ENCODE measurements at regions not wholly inside any gene's neighbourhood (a gene's known extent, or its start where the extent isn't known, plus 50 kb on each side); places are given as distances from the start of the nearest gene placed in this dataset.

GRCh38 chr7:68009716-68010115 lies 1013.1 kb downstream of the TYW1 start:
- Mint-ChIP-seq H3K4me1 (no peaks in the 10 kb centered on the region), H3K4me3 (no peak overlapping the region), H3K9me3 (peaks cover 9% of the 10 kb centered on the region), H3K27me3 (peaks cover 3% of the 10 kb centered on the region), H3K36me3 (no peaks in the 10 kb centered on the region), H3K27ac (no peak overlapping the region)

DNA sequence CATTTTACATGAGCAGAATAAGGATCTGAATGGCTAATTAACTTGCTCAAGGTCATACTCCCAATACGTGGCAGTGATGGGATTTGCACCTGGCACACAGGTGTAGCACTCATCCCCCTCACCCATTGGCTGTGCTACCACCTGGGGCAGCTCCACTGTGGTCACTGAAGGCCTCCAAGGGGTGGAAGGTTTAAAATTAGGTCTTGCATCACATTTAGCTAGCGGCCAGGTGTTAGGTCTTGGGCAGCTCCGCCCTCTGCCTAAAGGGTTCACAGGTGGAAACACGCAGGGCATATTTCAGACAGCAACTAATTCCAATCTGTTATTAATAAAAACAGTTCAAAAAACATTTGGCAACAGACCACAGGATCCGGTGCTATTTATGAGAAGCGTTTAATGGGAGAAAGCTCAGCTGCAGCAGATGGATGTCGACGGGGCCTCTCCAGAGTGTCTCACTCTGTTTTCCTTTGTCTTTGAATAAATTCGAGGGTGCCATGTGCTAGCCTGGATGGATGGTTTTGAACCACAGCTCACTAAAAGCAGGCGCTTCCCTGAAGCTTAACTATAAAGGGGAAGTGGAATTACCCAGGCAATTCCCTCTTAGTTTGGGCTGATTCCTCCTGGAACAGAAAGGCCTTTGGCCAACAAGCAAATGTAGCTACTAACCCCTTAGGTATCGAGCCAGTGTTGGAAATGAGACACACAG lies 1017.6 kb downstream of the TYW1 start:
- Mint-ChIP-seq H3K36me3 (no peaks in the 10 kb centered on the region), H3K9me3 (peaks cover 9% of the 10 kb centered on the region), H3K27ac (no peak overlapping the region), H3K27me3 (no peaks in the 10 kb centered on the region), H3K4me3 (no peak overlapping the region), H3K4me1 (no peaks in the 10 kb centered on the region)

- peaks cover 9% of the 10 kb centered on the region for H3K9me3 Mint-ChIP-seq
- H3K27me3 Mint-ChIP-seq: no peaks in the 10 kb centered on the region
- no peaks in the 10 kb centered on the region for H3K36me3 Mint-ChIP-seq
- no peak overlapping the region for H3K27ac Mint-ChIP-seq
- H3K4me1 Mint-ChIP-seq: no peaks in the 10 kb centered on the region
- H3K4me3 Mint-ChIP-seq: no peak overlapping the region
Observed at GRCh38 chr7:68015122-68015977, 1018.7 kb downstream of the TYW1 start.

GRCh38 chr7:68015978-68016532 lies 1019.4 kb downstream of the TYW1 start:
- Mint-ChIP-seq H3K27ac (no peak overlapping the region), H3K4me1 (no peaks in the 10 kb centered on the region), H3K4me3 (no peak overlapping the region), H3K36me3 (no peaks in the 10 kb centered on the region), H3K9me3 (peaks cover 9% of the 10 kb centered on the region), H3K27me3 (no peaks in the 10 kb centered on the region)

DNA sequence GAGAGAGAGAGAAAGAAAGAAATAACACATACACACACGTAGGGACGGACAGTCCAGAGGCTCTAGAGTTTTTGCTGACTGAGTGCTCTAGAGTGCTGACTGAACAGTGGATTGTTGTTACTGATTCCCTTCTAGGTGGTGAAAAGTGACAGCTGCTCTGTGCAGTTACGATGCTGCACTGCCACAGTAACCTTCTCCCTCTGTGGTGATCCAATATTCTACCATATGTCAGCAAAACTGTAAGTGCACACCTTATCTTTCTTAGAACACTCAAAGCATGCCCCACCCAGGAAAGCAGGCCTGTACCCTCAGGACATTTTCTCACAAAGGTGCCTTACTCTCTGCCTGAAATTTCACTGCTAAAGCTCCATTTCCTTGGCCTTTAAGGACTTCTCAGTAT lies 1023.5 kb downstream of the TYW1 start:
- H3K27ac Mint-ChIP-seq: no peak overlapping the region
- H3K4me1 Mint-ChIP-seq: no peaks in the 10 kb centered on the region
- H3K9me3 Mint-ChIP-seq: no peaks in the 10 kb centered on the region
- no peaks in the 10 kb centered on the region for H3K27me3 Mint-ChIP-seq
- H3K36me3 Mint-ChIP-seq: no peaks in the 10 kb centered on the region
- H3K4me3 Mint-ChIP-seq: no peak overlapping the region

DNA sequence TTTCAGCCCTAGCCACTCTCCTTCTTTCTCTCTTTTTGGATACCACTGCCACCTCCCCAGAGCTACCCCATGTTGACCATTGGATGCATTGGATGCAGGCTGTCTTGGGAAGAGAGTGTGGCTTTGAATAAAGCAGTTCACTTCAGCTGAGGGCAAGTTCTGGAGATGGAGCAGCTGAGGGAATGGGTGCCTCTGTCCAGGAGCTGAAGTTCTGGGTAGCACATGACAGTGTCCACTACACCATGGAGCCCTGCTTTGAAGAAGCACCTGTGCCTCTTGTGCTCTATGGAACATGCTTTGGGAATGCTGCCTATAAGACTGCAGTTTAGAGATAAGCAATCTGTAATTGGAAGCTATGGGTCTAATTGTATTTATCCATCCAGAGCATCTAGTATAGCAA lies 1028.7 kb downstream of the TYW1 start:
- Mint-ChIP-seq H3K27ac (no peak overlapping the region), H3K27me3 (no peaks in the 10 kb centered on the region), H3K36me3 (no peaks in the 10 kb centered on the region), H3K4me1 (no peaks in the 10 kb centered on the region), H3K4me3 (no peak overlapping the region), H3K9me3 (no peaks in the 10 kb centered on the region)

DNA sequence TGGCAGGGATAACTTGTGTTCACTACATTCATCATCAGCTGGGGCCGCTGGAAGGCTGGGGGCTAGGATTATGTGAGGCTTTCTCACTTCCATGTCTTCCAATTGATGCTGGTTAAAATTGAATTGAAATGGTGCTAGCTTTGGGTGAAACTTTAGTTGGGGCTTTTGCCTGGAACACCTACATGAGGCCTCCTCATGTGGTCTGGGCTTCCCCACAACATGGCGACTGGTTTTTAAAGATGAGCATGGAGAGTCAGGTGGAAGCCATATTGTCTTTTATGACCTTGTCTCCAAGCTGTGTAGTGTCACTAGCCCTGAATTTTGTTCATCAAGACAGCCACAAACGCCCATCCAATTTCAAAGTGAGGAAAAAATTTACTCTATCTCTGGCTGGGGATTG lies 1033.9 kb downstream of the TYW1 start:
- Mint-ChIP-seq H3K4me1 (no peaks in the 10 kb centered on the region), H3K9me3 (peaks cover 17% of the 10 kb centered on the region), H3K4me3 (no peak overlapping the region), H3K27ac (no peak overlapping the region), H3K27me3 (no peaks in the 10 kb centered on the region), H3K36me3 (no peaks in the 10 kb centered on the region)

GRCh38 chr7:68031180-68031943 lies 1034.7 kb downstream of the TYW1 start:
- no peaks in the 10 kb centered on the region for H3K36me3 Mint-ChIP-seq
- H3K4me1 Mint-ChIP-seq: no peaks in the 10 kb centered on the region
- no peak overlapping the region for H3K4me3 Mint-ChIP-seq
- no peak overlapping the region for H3K27ac Mint-ChIP-seq
- no peaks in the 10 kb centered on the region for H3K27me3 Mint-ChIP-seq
- H3K9me3 Mint-ChIP-seq: peaks cover 17% of the 10 kb centered on the region

- Mint-ChIP-seq H3K27ac (no peak overlapping the region), H3K36me3 (no peaks in the 10 kb centered on the region), H3K9me3 (peaks cover 13% of the 10 kb centered on the region), H3K4me3 (no peak overlapping the region), H3K4me1 (no peaks in the 10 kb centered on the region), H3K27me3 (no peaks in the 10 kb centered on the region)
Observed at GRCh38 chr7:68038621-68039314, 1042.1 kb downstream of the TYW1 start.

GRCh38 chr7:68041554-68041953 lies 1044.9 kb downstream of the TYW1 start:
- peaks cover 15% of the 10 kb centered on the region for H3K9me3 Mint-ChIP-seq
- no peaks in the 10 kb centered on the region for H3K4me1 Mint-ChIP-seq
- H3K36me3 Mint-ChIP-seq: no peaks in the 10 kb centered on the region
- H3K27me3 Mint-ChIP-seq: peaks cover 2% of the 10 kb centered on the region
- no peak overlapping the region for H3K27ac Mint-ChIP-seq
- H3K4me3 Mint-ChIP-seq: no peak overlapping the region

DNA sequence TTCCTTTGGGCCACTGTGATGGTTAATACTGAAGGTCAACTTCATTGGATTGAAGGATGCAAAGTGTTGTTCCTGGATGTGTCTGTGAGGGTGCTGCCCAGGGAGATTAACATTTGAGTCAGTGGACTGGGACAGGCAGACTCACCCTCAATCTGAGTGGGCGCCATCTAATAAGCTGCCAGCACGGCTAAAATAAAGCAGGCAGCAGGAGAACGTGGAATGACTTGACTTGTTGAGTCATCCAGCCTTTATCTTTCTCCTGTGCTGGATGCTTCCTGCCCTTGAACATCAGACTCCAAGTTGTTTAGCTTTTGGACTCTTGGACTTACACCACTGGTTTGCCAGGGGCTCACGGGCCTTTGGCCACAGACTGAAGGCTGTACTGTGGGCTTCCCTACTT lies 1046.9 kb downstream of the TYW1 start:
- H3K27ac Mint-ChIP-seq: no peak overlapping the region

DNA sequence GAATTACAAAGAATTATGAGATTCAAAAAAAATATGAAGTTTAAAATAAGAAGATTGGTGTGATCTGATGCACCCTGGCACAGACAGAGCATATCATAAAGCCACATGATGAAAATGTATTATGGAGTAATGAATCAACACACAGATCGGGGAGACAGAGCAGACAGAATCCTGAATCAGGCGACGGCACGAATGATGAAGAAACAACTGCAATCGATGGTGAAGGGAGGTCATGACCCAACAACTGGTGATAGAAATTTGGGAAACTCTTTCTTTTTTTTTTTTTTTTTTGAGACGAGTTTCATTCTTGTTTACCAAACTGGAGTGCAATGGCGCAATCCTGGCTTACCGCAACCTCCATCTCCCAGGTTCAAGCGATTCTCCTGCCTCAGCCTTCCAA lies 1054.0 kb downstream of the TYW1 start:
- Mint-ChIP-seq H3K4me1 (no peaks in the 10 kb centered on the region), H3K27me3 (no peaks in the 10 kb centered on the region), H3K9me3 (no peaks in the 10 kb centered on the region), H3K4me3 (no peak overlapping the region), H3K36me3 (no peaks in the 10 kb centered on the region), H3K27ac (no peak overlapping the region)

More for the DNA sequence above, 1046.9 kb downstream of the TYW1 start:
- Mint-ChIP-seq H3K4me3 (no peak overlapping the region), H3K4me1 (no peaks in the 10 kb centered on the region), H3K36me3 (no peaks in the 10 kb centered on the region), H3K9me3 (peaks cover 7% of the 10 kb centered on the region), H3K27me3 (peaks cover 2% of the 10 kb centered on the region)

DNA sequence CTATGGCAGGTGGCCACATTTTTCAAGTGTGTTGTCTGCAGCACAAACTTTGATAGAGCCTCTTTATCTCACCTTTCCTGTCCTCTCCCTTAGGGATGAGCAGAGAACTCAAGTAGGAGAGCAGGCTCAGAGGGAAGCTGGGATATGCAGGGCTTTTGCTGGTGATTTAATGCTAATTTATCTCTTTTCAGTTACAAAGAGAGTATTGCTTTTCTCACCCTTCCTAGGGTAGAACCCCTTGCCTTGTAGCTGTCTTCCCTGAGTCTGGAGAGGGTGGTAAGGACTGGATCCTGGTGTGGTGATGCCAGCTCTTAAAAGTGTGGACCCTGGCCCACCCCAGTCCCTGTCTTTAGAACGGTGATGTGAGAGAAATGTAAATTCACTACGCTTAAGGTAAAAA lies 1061.4 kb downstream of the TYW1 start:
- no peaks in the 10 kb centered on the region for H3K36me3 Mint-ChIP-seq
- no peak overlapping the region for H3K27ac Mint-ChIP-seq
- H3K4me3 Mint-ChIP-seq: no peak overlapping the region
- no peaks in the 10 kb centered on the region for H3K9me3 Mint-ChIP-seq
- H3K4me1 Mint-ChIP-seq: no peaks in the 10 kb centered on the region
- peaks cover 2% of the 10 kb centered on the region for H3K27me3 Mint-ChIP-seq

- H3K9me3 Mint-ChIP-seq: peaks cover 10% of the 10 kb centered on the region
- H3K36me3 Mint-ChIP-seq: no peaks in the 10 kb centered on the region
- H3K4me3 Mint-ChIP-seq: no peak overlapping the region
- H3K27me3 Mint-ChIP-seq: peaks cover 2% of the 10 kb centered on the region
- no peak overlapping the region for H3K27ac Mint-ChIP-seq
- H3K4me1 Mint-ChIP-seq: no peaks in the 10 kb centered on the region
Observed at GRCh38 chr7:68063171-68063570, 1066.5 kb downstream of the TYW1 start.

DNA sequence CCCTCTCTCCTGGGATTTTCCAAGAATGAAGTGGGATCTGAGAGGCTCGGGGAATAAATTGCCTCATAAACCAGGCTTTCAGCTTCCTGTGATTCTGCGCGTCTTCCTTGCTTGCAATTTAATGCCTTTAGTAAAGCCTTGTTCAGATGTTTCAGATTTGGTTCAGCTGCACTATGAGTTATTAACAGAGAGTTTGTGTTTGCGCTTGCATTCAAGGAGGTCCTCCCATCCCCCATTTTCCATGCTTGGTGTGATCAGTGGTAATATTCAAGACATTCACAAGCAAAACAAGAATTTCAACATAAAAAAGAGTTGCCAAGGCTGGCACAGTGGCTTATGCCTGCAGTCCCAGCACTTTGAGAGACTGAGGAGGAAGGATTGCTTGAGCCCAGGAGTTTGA lies 1068.9 kb downstream of the TYW1 start:
- no peak overlapping the region for H3K4me3 Mint-ChIP-seq
- H3K9me3 Mint-ChIP-seq: peaks cover 12% of the 10 kb centered on the region
- no peaks in the 10 kb centered on the region for H3K36me3 Mint-ChIP-seq
- H3K27ac Mint-ChIP-seq: no peak overlapping the region
- H3K4me1 Mint-ChIP-seq: no peaks in the 10 kb centered on the region
- H3K27me3 Mint-ChIP-seq: no peaks in the 10 kb centered on the region
